ENCODE measurements at regions not wholly inside any gene's neighbourhood (a gene's known extent, or its start where the extent isn't known, plus 50 kb on each side); places are given as distances from the start of the nearest gene placed in this dataset.

GRCh38 chr1:67555461-67556296 is 125.5 kb upstream of the SERBP1 start:
- intact Hi-C loops (cut with DNase I), result no loop called here
- TF ChIP-seq CTCF (IDR thresholded peaks at IDR 0.05; ENCODE audit: borderline replicate concordance, extremely low read depth, insufficient read depth), result no peak
- no peak overlapping the region for H3K9ac ChIP-seq (ENCODE audit: low read length in 3 of 3)

GRCh38 chr1:67556297-67556900 is 126.2 kb upstream of the SERBP1 start:
- TF ChIP-seq CTCF (IDR thresholded peaks at IDR 0.05; ENCODE audit: borderline replicate concordance, extremely low read depth, insufficient read depth), result no peak
- H3K27ac ChIP-seq (ENCODE audit: low read depth in 2 of 2, low read length in 2 of 2), result no peak overlapping the region
- H3K9me3 ChIP-seq (ENCODE audit: control insufficient read depth in 2 of 3, insufficient read depth in 1 of 3, low read length in 3 of 3), result no peaks in the 10 kb centered on the region
- no peak overlapping the region for H3K4me3 ChIP-seq (ENCODE audit: low read length in 3 of 3)
- DNase-seq (no peak), FAIRE-seq (no peak)
- no peak overlapping the region for H3K9ac ChIP-seq (ENCODE audit: low read length in 3 of 3)
- no peaks in the 10 kb centered on the region for H3K27me3 ChIP-seq (ENCODE audit: control insufficient read depth, insufficient read depth, low read length)
- intact Hi-C loops (cut with DNase I), result no loop called here
- H3K4me1 ChIP-seq (ENCODE audit: control insufficient read depth in 2 of 3, insufficient read depth in 2 of 3, low read depth in 1 of 3, low read length in 3 of 3), result peaks cover 0 to 31% (median 12%) of the 10 kb centered on the region in 3 donors
- no peaks in the 10 kb centered on the region for H3K36me3 ChIP-seq (ENCODE audit: control insufficient read depth in 2 of 3, insufficient read depth in 3 of 3, low read length in 3 of 3)

More at GRCh38 chr1:67555461-67556296, 125.5 kb upstream of the SERBP1 start:
- no peak for FAIRE-seq
- peaks cover 0 to 33% (median 12%) of the 10 kb centered on the region in 3 donors for H3K4me1 ChIP-seq (ENCODE audit: control insufficient read depth in 2 of 3, insufficient read depth in 2 of 3, low read depth in 1 of 3, low read length in 3 of 3)
- no peaks in the 10 kb centered on the region for H3K36me3 ChIP-seq (ENCODE audit: control insufficient read depth in 2 of 3, insufficient read depth in 3 of 3, low read length in 3 of 3)
- peak in 2 of 5 donors; percentile 54 to 61 for DNase-seq
- H3K4me3 ChIP-seq (ENCODE audit: low read length in 3 of 3), result no peak overlapping the region
- no peaks in the 10 kb centered on the region for H3K9me3 ChIP-seq (ENCODE audit: control insufficient read depth in 2 of 3, insufficient read depth in 1 of 3, low read length in 3 of 3)
- peak overlapping the region in 1 of 2 donors; percentile 13 for H3K27ac ChIP-seq (ENCODE audit: low read depth in 2 of 2, low read length in 2 of 2)
- no peaks in the 10 kb centered on the region for H3K27me3 ChIP-seq (ENCODE audit: control insufficient read depth, insufficient read depth, low read length)

GRCh38 chr1:67557696-67558448 is 127.1 kb upstream of the GADD45A start:
- Histone ChIP-seq H3K27ac (ENCODE audit: low read depth in 2 of 2, low read length in 2 of 2) (no peak overlapping the region), H3K27me3 (ENCODE audit: control insufficient read depth, insufficient read depth, low read length) (no peaks in the 10 kb centered on the region), H3K4me1 (ENCODE audit: control insufficient read depth in 2 of 3, insufficient read depth in 2 of 3, low read depth in 1 of 3, low read length in 3 of 3) (peaks cover 0 to 28% (median 14%) of the 10 kb centered on the region in 3 donors), H3K9me3 (ENCODE audit: control insufficient read depth in 2 of 3, insufficient read depth in 1 of 3, low read length in 3 of 3) (no peaks in the 10 kb centered on the region), H3K36me3 (ENCODE audit: control insufficient read depth in 2 of 3, insufficient read depth in 3 of 3, low read length in 3 of 3) (no peaks in the 10 kb centered on the region), H3K9ac (ENCODE audit: low read length in 3 of 3) (peak overlapping the region in 1 of 3 donors; percentile 10), H3K4me3 (ENCODE audit: low read length in 3 of 3) (no peak overlapping the region)
- DNase-seq, result no peak
- no peak for FAIRE-seq
- no peak for TF ChIP-seq CTCF (IDR thresholded peaks at IDR 0.05; ENCODE audit: borderline replicate concordance, extremely low read depth, insufficient read depth)
- intact Hi-C loops (cut with DNase I), result no loop called here

Data from kidney (tissue), 13 donors.